DMS53 treated with DMSO at 0.1 percent for 48 hours (cell line): ENCODE measurements at regions not wholly inside any gene's neighbourhood (a gene's known extent, or its start where the extent isn't known, plus 50 kb on each side); places are given as distances from the start of the nearest gene placed in this dataset.

Experiments
- DNase-seq: peaks from one replicate; lab custom pipeline; 2025; ENCODE audit not compliant: unreplicated experiment; lab: John Stamatoyannopoulos, UW

GRCh38 chr21:32135401-32136363, 143.2 kb downstream of the MIS18A start:
- no peak for DNase-seq

- DNase-seq, result no peak
These were observed 144.3 kb downstream of the MIS18A start for GRCh38 chr21:32134441-32135130.

GRCh38 chr21:32132881-32133280, 146.0 kb downstream of the MIS18A start:
- no peak for DNase-seq

- no peak for DNase-seq
These were observed 146.4 kb downstream of the MIS18A start for GRCh38 chr21:32132409-32132808.

GRCh38 chr21:32131960-32132359, 146.9 kb downstream of the MIS18A start:
- peak; percentile 11 for DNase-seq

GRCh38 chr21:32131164-32131563, 147.7 kb downstream of the MIS18A start:
- DNase-seq, result no peak

- no peak for DNase-seq
These were observed 148.6 kb downstream of the MIS18A start for GRCh38 chr21:32130031-32130891.

- no peak for DNase-seq
These were observed 151.8 kb downstream of the MIS18A start for GRCh38 chr21:32127081-32127480.

- DNase-seq, result no peak
These were observed 156.8 kb downstream of the MIS18A start for GRCh38 chr21:32122082-32122481.

GRCh38 chr21:32120230-32120629, 158.6 kb downstream of the MIS18A start:
- DNase-seq, result no peak

- DNase-seq, result no peak
These were observed 159.0 kb downstream of the MIS18A start for GRCh38 chr21:32119811-32120210.

GRCh38 chr21:32119389-32119788, 159.5 kb downstream of the MIS18A start:
- no peak for DNase-seq

- DNase-seq, result no peak
These were observed 164.3 kb downstream of the MIS18A start for GRCh38 chr21:32114419-32115035.

- no peak for DNase-seq
These were observed 165.4 kb downstream of the MIS18A start for GRCh38 chr21:32113486-32113885.

- no peak for DNase-seq
These were observed 166.7 kb downstream of the MIS18A start for GRCh38 chr21:32112195-32112594.

- no peak for DNase-seq
These were observed 170.3 kb downstream of the MIS18A start for GRCh38 chr21:32108566-32108965.

- no peak for DNase-seq
These were observed 175.5 kb downstream of the MIS18A start for GRCh38 chr21:32103361-32103760.

GRCh38 chr21:32102426-32102825, 176.4 kb downstream of the MIS18A start:
- no peak for DNase-seq

- DNase-seq, result no peak
These were observed 177.6 kb downstream of the MIS18A start for GRCh38 chr21:32101277-32101676.

GRCh38 chr21:32100423-32100822, 178.4 kb downstream of the MIS18A start:
- no peak for DNase-seq
